Memory B cell (primary cell): ENCODE measurements at regions not wholly inside any gene's neighbourhood (a gene's known extent, or its start where the extent isn't known, plus 50 kb on each side); places are given as distances from the start of the nearest gene placed in this dataset.

Experiments
- ATAC-seq: fragments of 150-1000 bp; cut with Tn5 transposase; 2 replicates; pipeline ENCODE4 v1.10.0; 2021; ENCODE audit warnings: low read depth, mild to moderate bottlenecking, moderate library complexity
- DNase-seq, 2 donors: peaks; one replicate each; pipeline ENCODE4 v3.0.0; 2022; ENCODE audit warnings: low spot score in 2 of 2
- H3K27ac Mint-ChIP-seq: one replicate; pipeline ENCODE4 v1.8.0; 2022; ENCODE audit warnings: mild to moderate bottlenecking, moderate library complexity, mixed read lengths
- H3K27me3 Mint-ChIP-seq: one replicate; pipeline ENCODE4 v1.8.0; 2022; ENCODE audit warnings: mixed read lengths
- H3K36me3 Mint-ChIP-seq: one replicate; pipeline ENCODE4 v1.8.0; 2022; ENCODE audit warnings: mild to moderate bottlenecking, mixed read lengths
- H3K4me1 Mint-ChIP-seq: one replicate; pipeline ENCODE4 v1.8.0; 2022; ENCODE audit warnings: mixed read lengths
- H3K4me3 Mint-ChIP-seq: one replicate; pipeline ENCODE4 v1.8.0; 2022; ENCODE audit warnings: mild to moderate bottlenecking, moderate library complexity, mixed read lengths
- H3K9me3 Mint-ChIP-seq: one replicate; pipeline ENCODE4 v1.8.0; 2022; ENCODE audit warnings: mixed read lengths

DNA sequence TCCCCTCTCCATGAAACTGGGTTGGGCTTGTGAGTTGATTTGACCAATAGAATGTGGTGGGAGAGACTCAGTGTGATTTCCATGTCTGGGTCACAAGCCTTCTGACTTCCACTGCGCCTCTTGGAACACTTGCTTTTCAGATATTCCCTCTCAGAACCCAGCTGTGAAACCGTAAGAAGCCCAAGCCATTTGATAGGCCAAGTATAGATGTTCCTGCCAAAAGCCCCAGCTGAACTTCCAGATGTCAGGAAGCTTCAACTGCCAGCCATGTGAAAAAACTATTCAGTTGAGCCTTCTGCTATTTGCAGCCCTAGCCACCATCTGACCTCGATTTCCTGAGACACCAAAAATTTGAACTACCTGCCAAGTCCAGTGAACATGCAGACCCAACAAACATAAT lies 387.8 kb upstream of the GJE1 start:
- no peak overlapping the region for H3K4me3 Mint-ChIP-seq
- DNase-seq (no peak), ATAC-seq (no peak)
- no peak overlapping the region for H3K27ac Mint-ChIP-seq
- H3K36me3 Mint-ChIP-seq, result no peaks in the 10 kb centered on the region
- H3K4me1 Mint-ChIP-seq, result no peaks in the 10 kb centered on the region
- no peaks in the 10 kb centered on the region for H3K27me3 Mint-ChIP-seq
- peaks cover 5% of the 10 kb centered on the region for H3K9me3 Mint-ChIP-seq

DNA sequence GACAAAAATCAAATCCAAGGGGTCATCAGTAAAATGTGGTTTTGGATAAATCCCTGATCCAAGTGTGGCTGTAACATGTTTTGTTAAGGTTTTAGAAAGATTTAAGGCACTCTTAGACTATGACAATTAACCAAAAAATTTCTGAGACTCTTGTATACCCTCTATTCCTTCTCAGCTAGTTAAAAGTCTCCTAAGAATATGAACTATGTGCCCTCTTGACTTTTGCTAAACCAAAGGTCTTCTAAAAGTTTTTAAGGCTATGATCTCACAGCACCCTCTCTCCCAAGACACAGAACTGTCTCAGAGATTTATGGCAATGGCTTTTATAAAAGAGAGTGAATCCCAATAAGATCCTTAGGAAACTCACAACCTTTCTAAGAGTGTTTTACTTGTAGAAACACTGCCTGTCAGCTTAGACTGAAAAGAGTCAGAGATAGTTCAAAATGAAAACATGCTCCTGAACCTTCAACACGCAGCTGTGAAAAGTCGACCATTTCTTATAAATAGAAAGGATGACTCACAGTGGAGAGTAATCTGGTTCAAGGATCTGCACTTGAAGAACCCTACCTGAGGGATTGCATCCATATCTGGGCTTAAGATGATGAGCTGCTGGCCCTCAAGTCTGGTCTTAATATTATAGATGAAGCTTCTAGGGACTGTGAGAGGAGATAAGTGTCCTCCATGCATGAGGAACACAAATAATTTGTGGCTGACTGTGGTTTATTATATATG lies 388.4 kb upstream of the GJE1 start:
- Mint-ChIP-seq H3K4me1 (no peaks in the 10 kb centered on the region), H3K9me3 (peaks cover 5% of the 10 kb centered on the region), H3K27me3 (no peaks in the 10 kb centered on the region), H3K36me3 (no peaks in the 10 kb centered on the region), H3K27ac (no peak overlapping the region), H3K4me3 (no peak overlapping the region)
- ATAC-seq, result no peak
- no peak for DNase-seq

DNA sequence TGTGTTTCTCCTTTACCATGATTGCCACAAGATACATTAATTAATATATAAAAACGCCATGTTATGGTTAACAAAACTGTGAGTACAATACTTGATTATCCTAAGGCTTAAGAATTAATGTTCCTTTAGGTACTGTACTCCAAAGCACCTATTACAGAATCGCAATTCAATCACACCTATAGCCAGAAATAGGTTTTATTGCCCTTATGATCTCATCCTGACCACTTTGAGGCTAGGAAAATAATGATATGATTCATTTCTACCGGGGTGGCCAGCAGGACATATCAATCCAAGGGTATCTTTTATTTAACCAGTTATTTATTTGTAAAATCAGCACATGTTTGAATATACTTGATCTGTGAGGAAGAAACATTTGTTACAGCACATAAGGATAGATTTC lies 396.6 kb upstream of the GJE1 start:
- H3K27ac Mint-ChIP-seq, result no peak overlapping the region
- H3K4me1 Mint-ChIP-seq, result peaks cover 3% of the 10 kb centered on the region
- H3K27me3 Mint-ChIP-seq, result no peaks in the 10 kb centered on the region
- DNase-seq (no peak), ATAC-seq (no peak)
- no peaks in the 10 kb centered on the region for H3K36me3 Mint-ChIP-seq
- no peaks in the 10 kb centered on the region for H3K9me3 Mint-ChIP-seq
- H3K4me3 Mint-ChIP-seq, result no peak overlapping the region

DNA sequence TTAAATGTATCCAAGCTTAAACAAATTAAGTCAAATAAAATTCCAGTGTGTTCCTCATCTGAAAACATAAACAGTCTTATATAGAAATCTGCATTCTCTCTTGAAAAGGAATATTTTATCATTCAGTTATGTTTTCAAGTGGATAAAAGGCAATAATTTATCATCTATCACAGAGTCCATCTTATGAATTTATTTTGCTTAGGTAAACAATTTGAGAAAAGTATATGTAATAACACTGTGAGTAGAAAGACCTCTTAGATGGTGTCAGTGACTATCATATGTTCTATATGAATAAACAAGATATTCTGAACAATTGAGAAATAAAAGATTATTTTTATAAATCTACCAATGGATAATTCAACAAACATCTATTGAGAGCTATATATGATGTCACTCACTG lies 397.6 kb upstream of the GJE1 start:
- DNase-seq (no peak), ATAC-seq (no peak)
- H3K27me3 Mint-ChIP-seq, result no peaks in the 10 kb centered on the region
- no peak overlapping the region for H3K27ac Mint-ChIP-seq
- H3K9me3 Mint-ChIP-seq, result no peaks in the 10 kb centered on the region
- H3K36me3 Mint-ChIP-seq, result no peaks in the 10 kb centered on the region
- H3K4me1 Mint-ChIP-seq, result peaks cover 3% of the 10 kb centered on the region
- H3K4me3 Mint-ChIP-seq, result no peak overlapping the region

DNA sequence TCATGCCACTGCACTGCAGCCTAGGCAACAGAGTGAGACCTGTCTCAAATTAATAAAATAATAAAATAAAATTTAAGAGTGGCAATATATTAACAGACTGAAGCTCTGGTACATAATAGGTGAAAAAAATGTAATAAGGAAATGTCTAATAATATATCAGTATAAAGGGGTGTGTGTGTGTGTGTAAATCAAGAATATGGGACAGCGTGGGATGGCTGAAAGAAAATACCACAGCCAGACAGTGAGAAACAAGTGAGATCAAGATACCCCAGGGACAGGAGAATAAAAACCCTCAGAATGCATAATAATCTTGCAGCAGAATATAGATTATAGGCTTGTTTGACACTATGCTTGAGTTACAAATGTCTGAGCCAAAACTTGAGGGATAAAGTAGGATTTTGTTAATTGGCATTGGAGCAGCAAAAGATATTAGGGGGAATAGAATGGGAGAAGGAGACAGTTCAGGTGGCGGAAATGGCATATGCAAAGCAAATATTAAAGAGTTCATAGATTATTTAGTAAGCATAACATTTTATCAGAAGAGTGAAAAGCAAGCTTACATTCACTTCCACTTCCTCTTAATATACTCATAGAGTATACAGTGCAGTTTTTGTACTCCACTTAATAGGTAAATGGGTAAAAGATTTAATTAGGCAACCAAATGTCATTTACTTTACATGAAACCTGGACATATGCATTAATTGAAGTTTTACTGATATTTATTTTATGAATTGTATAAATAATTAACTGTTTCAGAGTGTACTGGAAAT lies 398.5 kb upstream of the GJE1 start:
- ATAC-seq (no peak), DNase-seq (no peak)
- H3K4me3 Mint-ChIP-seq, result no peak overlapping the region
- no peak overlapping the region for H3K27ac Mint-ChIP-seq
- H3K36me3 Mint-ChIP-seq, result no peaks in the 10 kb centered on the region
- no peaks in the 10 kb centered on the region for H3K27me3 Mint-ChIP-seq
- H3K4me1 Mint-ChIP-seq, result peaks cover 3% of the 10 kb centered on the region
- no peaks in the 10 kb centered on the region for H3K9me3 Mint-ChIP-seq

DNA sequence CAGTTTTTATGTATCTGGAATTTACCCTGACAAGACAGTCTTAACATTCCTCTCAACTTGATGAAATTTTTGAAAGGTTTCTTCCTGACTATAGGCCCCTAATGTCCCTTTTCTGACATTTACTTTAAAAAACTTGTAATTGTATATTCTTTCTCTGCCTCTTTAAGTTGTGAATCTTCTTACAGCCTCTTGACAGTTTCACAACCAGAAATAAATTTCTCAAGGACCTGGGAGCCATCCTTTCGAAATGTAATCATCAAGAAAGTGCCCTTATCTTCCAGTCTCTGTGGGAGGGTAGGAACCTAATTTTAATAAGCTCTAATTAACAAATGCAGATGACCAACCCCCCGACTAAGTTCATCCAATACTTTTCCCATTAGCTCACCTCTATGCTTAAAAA lies 403.6 kb upstream of the GJE1 start:
- no peak overlapping the region for H3K27ac Mint-ChIP-seq
- no peak for ATAC-seq
- H3K9me3 Mint-ChIP-seq, result no peaks in the 10 kb centered on the region
- H3K4me3 Mint-ChIP-seq, result no peak overlapping the region
- H3K27me3 Mint-ChIP-seq, result no peaks in the 10 kb centered on the region
- no peak for DNase-seq
- peaks cover 1% of the 10 kb centered on the region for H3K4me1 Mint-ChIP-seq
- no peaks in the 10 kb centered on the region for H3K36me3 Mint-ChIP-seq

DNA sequence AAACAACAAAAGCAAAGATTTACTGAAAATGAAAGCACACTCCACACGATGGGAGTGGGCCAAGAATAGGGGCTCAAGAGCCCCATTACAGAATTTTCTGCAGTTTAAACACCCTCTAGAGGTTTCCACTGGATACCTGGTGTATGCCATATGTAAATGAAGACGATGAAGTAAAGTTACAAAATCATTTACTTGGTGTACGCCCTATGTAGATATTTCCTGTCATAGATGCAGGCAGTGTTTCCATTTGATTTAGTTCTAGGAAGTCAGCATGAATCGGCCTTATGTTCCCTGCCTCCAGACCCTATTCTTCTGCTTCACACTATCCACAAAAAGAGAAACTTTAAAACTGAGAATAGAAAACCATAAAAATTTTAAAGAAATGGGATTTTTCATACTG lies 404.4 kb upstream of the GJE1 start:
- Mint-ChIP-seq H3K9me3 (no peaks in the 10 kb centered on the region), H3K4me1 (no peaks in the 10 kb centered on the region), H3K27ac (no peak overlapping the region), H3K4me3 (no peak overlapping the region), H3K27me3 (no peaks in the 10 kb centered on the region), H3K36me3 (no peaks in the 10 kb centered on the region)
- ATAC-seq (no peak), DNase-seq (no peak)

DNA sequence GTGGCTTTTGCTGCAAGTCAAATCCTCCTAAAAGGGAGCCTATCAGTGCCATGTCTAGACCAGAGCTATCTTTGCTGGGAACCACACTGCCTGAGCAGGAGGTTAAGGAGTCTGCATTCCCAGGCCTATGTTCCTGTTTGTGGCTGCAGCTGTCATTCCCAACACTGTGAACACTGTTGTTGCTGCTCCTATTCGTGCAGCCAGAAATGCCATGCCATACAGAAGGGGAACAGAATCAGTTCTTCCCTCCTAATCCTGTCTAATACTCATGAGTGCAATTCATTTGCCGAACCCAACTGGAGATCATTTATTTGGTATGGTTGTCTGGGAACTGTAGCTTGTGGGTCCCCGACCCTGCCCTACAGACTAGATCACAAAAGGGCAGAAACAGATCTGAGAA lies 406.5 kb upstream of the GJE1 start:
- no peak overlapping the region for H3K4me3 Mint-ChIP-seq
- no peaks in the 10 kb centered on the region for H3K36me3 Mint-ChIP-seq
- no peak for DNase-seq
- H3K9me3 Mint-ChIP-seq, result no peaks in the 10 kb centered on the region
- no peak overlapping the region for H3K27ac Mint-ChIP-seq
- no peak for ATAC-seq
- H3K27me3 Mint-ChIP-seq, result no peaks in the 10 kb centered on the region
- H3K4me1 Mint-ChIP-seq, result no peaks in the 10 kb centered on the region

DNA sequence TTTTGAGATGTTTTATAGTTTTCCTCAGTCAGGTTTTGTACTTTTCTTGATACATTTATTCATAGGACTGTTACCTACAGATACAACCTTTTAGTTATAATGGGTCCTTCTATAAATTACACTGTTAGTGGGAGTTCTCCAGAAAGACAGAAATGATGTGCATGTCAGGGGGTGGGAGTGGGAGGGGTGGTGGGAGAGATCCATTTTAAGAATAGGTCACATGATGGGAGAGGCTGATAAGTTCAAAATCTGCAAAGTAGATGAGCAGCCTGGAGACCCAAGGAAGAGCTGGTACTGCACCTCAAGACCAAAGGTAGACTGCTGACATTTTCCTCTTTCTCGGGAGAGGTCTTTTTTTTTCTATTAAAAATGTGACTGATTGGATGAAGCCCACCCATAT lies 408.0 kb upstream of the GJE1 start:
- Mint-ChIP-seq H3K36me3 (no peaks in the 10 kb centered on the region), H3K4me3 (no peak overlapping the region), H3K27me3 (no peaks in the 10 kb centered on the region), H3K4me1 (no peaks in the 10 kb centered on the region), H3K9me3 (no peaks in the 10 kb centered on the region), H3K27ac (no peak overlapping the region)
- no peak for DNase-seq
- ATAC-seq, result no peak

DNA sequence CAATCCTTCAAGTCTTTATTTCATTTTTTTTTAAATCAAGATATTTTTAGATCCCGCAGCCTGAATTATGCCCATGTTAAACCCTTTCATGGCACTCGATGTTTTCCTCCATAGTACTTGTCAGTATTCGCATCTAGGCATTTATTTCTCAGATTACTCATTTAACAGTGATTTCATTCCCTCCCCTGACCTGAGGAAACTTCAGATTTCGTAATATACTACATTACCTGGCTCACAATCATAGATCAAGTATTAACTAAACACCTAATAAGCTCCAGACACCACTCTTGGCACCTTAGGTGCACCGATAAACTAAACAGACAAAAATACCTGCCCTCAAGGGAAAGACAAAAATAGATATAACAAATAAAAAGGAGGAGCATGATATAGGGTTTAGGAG lies 413.2 kb upstream of the GJE1 start:
- Mint-ChIP-seq H3K4me3 (no peak overlapping the region), H3K9me3 (no peaks in the 10 kb centered on the region), H3K27ac (no peak overlapping the region), H3K36me3 (no peaks in the 10 kb centered on the region), H3K4me1 (no peaks in the 10 kb centered on the region), H3K27me3 (no peaks in the 10 kb centered on the region)
- ATAC-seq (no peak), DNase-seq (no peak)

DNA sequence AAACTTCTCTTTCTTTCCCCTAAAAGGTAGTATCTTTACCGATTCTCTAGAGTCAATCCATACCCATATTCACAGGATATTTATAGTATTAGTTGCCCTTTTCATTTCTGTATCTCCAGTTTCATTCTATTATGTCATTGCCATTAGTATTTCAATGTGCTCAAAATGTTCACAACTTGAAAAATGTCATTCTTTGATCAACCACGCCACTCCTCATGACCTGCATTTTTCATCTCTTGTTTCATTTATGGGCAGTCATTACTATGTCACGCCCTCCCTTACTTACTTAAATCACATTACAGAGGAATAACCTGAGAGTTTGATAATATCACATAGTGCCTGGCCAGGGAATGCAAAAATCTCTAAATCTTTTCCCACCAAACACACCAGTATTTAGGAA lies 427.3 kb upstream of the GJE1 start:
- Mint-ChIP-seq H3K4me1 (no peaks in the 10 kb centered on the region), H3K4me3 (no peak overlapping the region), H3K27me3 (no peaks in the 10 kb centered on the region), H3K36me3 (no peaks in the 10 kb centered on the region), H3K27ac (no peak overlapping the region), H3K9me3 (no peaks in the 10 kb centered on the region)
- no peak for DNase-seq
- no peak for ATAC-seq

DNA sequence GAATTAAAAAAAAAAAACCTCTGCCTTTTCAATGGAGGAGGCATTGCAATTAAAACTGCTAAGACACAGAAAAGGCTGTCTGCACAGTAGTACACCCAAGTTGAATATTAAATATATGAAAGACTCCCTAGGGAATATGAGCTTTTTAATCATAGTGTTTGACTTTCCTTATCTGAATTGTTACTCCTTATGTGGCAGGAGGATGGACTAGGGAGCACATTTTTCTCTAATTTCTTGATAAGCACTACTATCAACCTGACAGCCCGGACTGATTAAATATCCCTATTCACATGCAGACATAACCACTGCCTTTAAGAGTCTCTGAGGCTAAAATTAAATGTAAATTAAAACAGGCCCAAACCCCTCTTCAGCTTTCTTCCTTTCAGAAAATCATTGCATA lies 428.6 kb upstream of the GJE1 start:
- no peaks in the 10 kb centered on the region for H3K9me3 Mint-ChIP-seq
- DNase-seq (no peak), ATAC-seq (no peak)
- H3K27me3 Mint-ChIP-seq, result no peaks in the 10 kb centered on the region
- H3K4me3 Mint-ChIP-seq, result no peak overlapping the region
- no peaks in the 10 kb centered on the region for H3K4me1 Mint-ChIP-seq
- no peaks in the 10 kb centered on the region for H3K36me3 Mint-ChIP-seq
- H3K27ac Mint-ChIP-seq, result no peak overlapping the region

DNA sequence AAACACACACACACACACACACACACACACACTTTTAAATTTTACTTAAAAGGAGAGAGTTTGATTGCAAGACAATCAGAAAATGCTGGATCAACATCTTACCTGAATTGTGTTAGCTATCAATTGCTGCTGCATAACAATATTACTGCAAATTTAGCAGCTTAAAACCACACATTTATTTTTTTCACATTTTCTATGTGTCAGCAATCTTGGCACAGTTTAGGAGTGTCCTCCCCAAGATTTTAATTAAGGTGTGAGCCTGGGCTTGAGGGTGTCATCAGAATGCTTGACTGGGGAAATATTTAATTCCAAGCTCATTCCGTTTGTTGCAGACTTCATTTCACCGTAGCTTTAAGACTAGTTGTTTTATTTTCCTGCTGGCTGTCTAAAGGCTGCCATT lies 431.0 kb upstream of the GJE1 start:
- no peak overlapping the region for H3K27ac Mint-ChIP-seq
- no peaks in the 10 kb centered on the region for H3K36me3 Mint-ChIP-seq
- no peak for DNase-seq
- no peak overlapping the region for H3K4me3 Mint-ChIP-seq
- no peaks in the 10 kb centered on the region for H3K9me3 Mint-ChIP-seq
- H3K27me3 Mint-ChIP-seq, result no peaks in the 10 kb centered on the region
- ATAC-seq, result no peak
- H3K4me1 Mint-ChIP-seq, result no peaks in the 10 kb centered on the region

DNA sequence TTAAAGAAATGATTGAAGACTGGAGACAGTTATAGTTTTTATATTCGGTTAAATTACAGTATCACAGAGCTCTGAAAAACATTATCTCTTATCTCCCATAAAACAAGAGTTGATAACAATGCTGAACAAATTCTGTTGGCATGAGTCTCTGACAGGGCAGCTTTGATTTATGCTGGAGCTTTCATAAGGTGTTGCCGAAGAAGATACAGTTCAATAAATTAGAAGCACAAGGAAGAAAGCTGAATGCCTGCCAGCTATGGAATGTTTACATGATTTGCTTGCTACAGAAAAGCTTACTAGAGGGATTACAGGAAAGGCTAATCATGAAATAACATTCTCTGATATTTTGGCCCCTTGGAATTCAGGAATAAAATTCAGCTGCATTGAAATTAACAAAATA lies 431.9 kb upstream of the GJE1 start:
- Mint-ChIP-seq H3K4me1 (no peaks in the 10 kb centered on the region), H3K36me3 (no peaks in the 10 kb centered on the region), H3K27ac (no peak overlapping the region), H3K4me3 (no peak overlapping the region), H3K9me3 (no peaks in the 10 kb centered on the region), H3K27me3 (no peaks in the 10 kb centered on the region)
- no peak for DNase-seq
- ATAC-seq, result no peak

DNA sequence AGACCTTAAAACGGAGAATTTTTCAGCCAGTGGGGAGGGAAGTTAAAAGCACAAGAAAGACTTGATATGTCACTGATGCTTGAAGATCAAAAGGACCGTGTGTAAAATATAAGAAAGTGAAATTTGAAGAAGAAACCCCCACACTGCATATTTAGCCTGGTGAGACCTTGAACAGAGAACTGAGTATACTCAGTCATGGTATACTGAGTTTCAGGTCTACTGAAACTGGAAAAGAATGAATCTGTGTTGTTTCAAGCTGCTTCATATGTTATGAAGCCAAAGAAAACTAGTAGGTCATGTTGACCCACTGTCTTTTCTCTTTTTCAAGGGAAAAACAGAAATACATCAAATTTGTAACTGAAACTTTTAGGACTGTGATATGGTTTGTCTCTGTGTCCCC lies 443.8 kb upstream of the GJE1 start:
- Mint-ChIP-seq H3K4me3 (no peak overlapping the region), H3K36me3 (no peaks in the 10 kb centered on the region), H3K27ac (no peak overlapping the region), H3K27me3 (no peaks in the 10 kb centered on the region), H3K4me1 (no peaks in the 10 kb centered on the region), H3K9me3 (no peaks in the 10 kb centered on the region)
- DNase-seq (no peak), ATAC-seq (no peak)
